ENCODE measurements at regions not wholly inside any gene's neighbourhood (a gene's known extent, or its start where the extent isn't known, plus 50 kb on each side); places are given as distances from the start of the nearest gene placed in this dataset.

DNA sequence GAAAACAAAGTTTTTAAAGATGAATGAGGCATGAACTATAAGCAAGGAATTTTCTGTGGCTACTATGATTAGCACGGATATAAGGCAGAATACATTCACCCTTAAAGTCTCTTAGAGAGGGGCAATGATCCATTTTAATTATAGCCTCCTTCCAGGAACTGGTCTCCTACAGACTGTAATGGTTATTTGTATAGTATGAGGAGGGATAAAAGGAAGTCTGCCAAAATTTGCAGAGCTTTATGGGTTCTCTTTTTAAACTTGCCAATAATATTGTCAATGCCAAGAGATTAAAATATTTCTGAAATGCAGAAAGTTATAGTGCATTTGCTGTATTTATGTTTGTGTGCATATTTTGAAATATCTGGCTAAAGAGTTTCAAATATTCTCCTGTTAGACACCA lies 271.4 kb upstream of the LUZP2 start:
- TF ChIP-seq, protein P1, sequence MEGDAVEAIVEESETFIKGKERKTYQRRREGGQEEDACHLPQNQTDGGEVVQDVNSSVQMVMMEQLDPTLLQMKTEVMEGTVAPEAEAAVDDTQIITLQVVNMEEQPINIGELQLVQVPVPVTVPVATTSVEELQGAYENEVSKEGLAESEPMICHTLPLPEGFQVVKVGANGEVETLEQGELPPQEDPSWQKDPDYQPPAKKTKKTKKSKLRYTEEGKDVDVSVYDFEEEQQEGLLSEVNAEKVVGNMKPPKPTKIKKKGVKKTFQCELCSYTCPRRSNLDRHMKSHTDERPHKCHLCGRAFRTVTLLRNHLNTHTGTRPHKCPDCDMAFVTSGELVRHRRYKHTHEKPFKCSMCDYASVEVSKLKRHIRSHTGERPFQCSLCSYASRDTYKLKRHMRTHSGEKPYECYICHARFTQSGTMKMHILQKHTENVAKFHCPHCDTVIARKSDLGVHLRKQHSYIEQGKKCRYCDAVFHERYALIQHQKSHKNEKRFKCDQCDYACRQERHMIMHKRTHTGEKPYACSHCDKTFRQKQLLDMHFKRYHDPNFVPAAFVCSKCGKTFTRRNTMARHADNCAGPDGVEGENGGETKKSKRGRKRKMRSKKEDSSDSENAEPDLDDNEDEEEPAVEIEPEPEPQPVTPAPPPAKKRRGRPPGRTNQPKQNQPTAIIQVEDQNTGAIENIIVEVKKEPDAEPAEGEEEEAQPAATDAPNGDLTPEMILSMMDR (IDR thresholded peaks at IDR 0.05), result no peak
- TF ChIP-seq POLR2A (IDR thresholded peaks at IDR 0.05), result no peak
